K562 (cell line): ENCODE measurements at regions not wholly inside any gene's neighbourhood (a gene's known extent, or its start where the extent isn't known, plus 50 kb on each side); places are given as distances from the start of the nearest gene placed in this dataset.

ENCODE experiments used
- ATAC-seq: fragments of 200-7000 bp; cut with Tn5 transposase; 3 replicates; pipeline ENCODE4 v1.9.1; 2020; ENCODE audit warnings: moderate library complexity
- BruUV-seq: library from RNA; stranded (reverse); fragments of 400-500 nt; replicated peaks from 2 replicates; lab custom pipeline; 2021; lab: Mats Ljungman, UMichigan
- CTCF ChIA-PET: fragments of 300-600 bp; formaldehyde crosslinking; extraction: SDS; loops from one replicate; lab custom pipeline; 2021; ENCODE audit warnings: low intra/inter-chr PET ratio; lab: Yijun Ruan, JAX
- POLR2A ChIA-PET: fragments of 300-600, 350-650 bp; sonication (Branson Sonifier 250); formaldehyde crosslinking; extraction: SDS; loops from one replicate; lab custom pipeline; 2021; ENCODE audit warnings: antibody characterized with exemption, inconsistent platforms; lab: Yijun Ruan, JAX
- DNase-seq, 4 experiments: peaks; one replicate each; pipeline versions ENCODE4 v3.0.0 to v3.0.0-alpha.2; 2011 to 2018; ENCODE audit warnings: low spot score in 3 of 4, mixed read lengths in 3 of 4; ENCODE audit errors: extremely low read depth in 1 of 4
- FAIRE-seq: peaks from 2 replicates; lab custom pipeline; 2011; peaks lifted over from hg19 to GRCh38; lab: Jason Lieb, UNC
- H2AFZ ChIP-seq: 2 replicates; pipeline ENCODE4 v1.6.0; 2011; ENCODE audit warnings: low read depth, low read length, control low read depth, inconsistent platforms
- H3K27ac ChIP-seq: fragments of 200-600 bp; 3 replicates; pipeline ENCODE4 v1.8.0; 2011; ENCODE audit warnings: low read depth, mild to moderate bottlenecking, control low read depth, inconsistent platforms, low read length, moderate library complexity, mixed read lengths; ENCODE audit errors: extremely low read depth
- H3K27me3 ChIP-seq, 2 experiments: fragments of 300-600 bp in 1 of 2; 2 replicates in 1 of 2; 3 replicates in 1 of 2; pipeline versions ENCODE4 v1.6.0 to v1.8.0; 2011; ENCODE audit warnings: inconsistent platforms in 2 of 2, low read length in 2 of 2, mild to moderate bottlenecking in 1 of 2, mixed read lengths in 1 of 2, moderate library complexity in 1 of 2; ENCODE audit not compliant: control insufficient read depth in 2 of 2, insufficient read depth in 2 of 2
- H3K36me3 ChIP-seq: fragments of 300-600 bp; 3 replicates; pipeline ENCODE4 v1.8.0; 2011; ENCODE audit warnings: mild to moderate bottlenecking, low read length, inconsistent platforms; ENCODE audit not compliant: control insufficient read depth, insufficient read depth
- H3K4me1 ChIP-seq, 2 experiments: fragments of 200-600 bp in 1 of 2; replicated peaks in 1 of 2; 2 replicates in 1 of 2; 3 replicates in 1 of 2; pipeline versions ENCODE4 v1.5.1 to v1.8.0; 2011; ENCODE audit warnings: inconsistent platforms in 2 of 2, low read length in 2 of 2, mild to moderate bottlenecking in 1 of 2, mixed read lengths in 1 of 2, moderate library complexity in 1 of 2; ENCODE audit not compliant: control insufficient read depth in 2 of 2, insufficient read depth in 2 of 2
- H3K4me2 ChIP-seq: 2 replicates; pipeline ENCODE4 v1.6.1; 2011; ENCODE audit warnings: low read length, control low read depth, inconsistent platforms, mixed read lengths; ENCODE audit not compliant: insufficient read depth
- H3K4me3 ChIP-seq: fragments of 200-600 bp; sonication (generic), shearing (Covaris generic); 2 replicates; pipeline ENCODE4 v1.5.1; 2016; ENCODE audit warnings: control low read depth, inconsistent platforms
- H3K79me2 ChIP-seq: fragments of 200-600 bp; 3 replicates; pipeline ENCODE4 v1.8.0; 2011; ENCODE audit warnings: low read length, inconsistent platforms; ENCODE audit not compliant: control insufficient read depth, insufficient read depth
- H3K9ac ChIP-seq, 2 experiments: 2 replicates each; pipeline versions ENCODE4 v1.6.0 to v1.6.1; 2011; ENCODE audit warnings: low read depth in 2 of 2, low read length in 2 of 2, control low read depth in 1 of 2, inconsistent platforms in 1 of 2, mild to moderate bottlenecking in 1 of 2, mixed read lengths in 1 of 2; ENCODE audit not compliant: insufficient read depth in 1 of 2
- H3K9me1 ChIP-seq: one replicate; pipeline ENCODE4 v1.6.0; 2011; ENCODE audit warnings: inconsistent platforms, mild to moderate bottlenecking, low read length, moderate library complexity; ENCODE audit not compliant: control insufficient read depth, insufficient read depth
- H3K9me3 ChIP-seq: replicated peaks from 2 replicates; pipeline ENCODE4 v1.5.1; 2011; ENCODE audit warnings: low read depth, low read length, inconsistent platforms; ENCODE audit not compliant: control insufficient read depth, insufficient read depth
- H4K20me1 ChIP-seq: replicated peaks from 2 replicates; pipeline ENCODE4 v1.6.1; 2011; ENCODE audit warnings: low read length, inconsistent platforms, mixed read lengths; ENCODE audit not compliant: control insufficient read depth, insufficient read depth
- CBX5 ChIP-seq: IDR thresholded peaks from 2 replicates; pipeline ENCODE4 v1.6.1; 2014; ENCODE audit warnings: low read depth, borderline replicate concordance
- CHD1 ChIP-seq: fragments of 200-600 bp; sonication (generic); IDR thresholded peaks from one replicate; pipeline ENCODE4 v1.6.1; 2012; ENCODE audit warnings: mild to moderate bottlenecking, moderate library complexity, low read length, inconsistent platforms
- FOXJ2 ChIP-seq: fragments of 200-800 bp; sonication (Bioruptor generic); IDR thresholded peaks from 2 replicates; pipeline ENCODE4 v1.6.1; 2016; ENCODE audit warnings: missing genetic modification characterization, missing compliant biosample characterization
- HDAC3 ChIP-seq: fragments of 450-650 bp; IDR thresholded peaks from 2 replicates; pipeline ENCODE4 v1.6.1; 2018; ENCODE audit warnings: borderline replicate concordance, mild to moderate bottlenecking, moderate library complexity; ENCODE audit not compliant: partially characterized antibody
- HNRNPK ChIP-seq: fragments of 200-400 bp; formaldehyde crosslinking; IDR thresholded peaks from one replicate; pipeline ENCODE4 v1.6.1; 2018; ENCODE audit warnings: mild to moderate bottlenecking, low read depth, low read length; ENCODE audit not compliant: poor library complexity, severe bottlenecking
- IFI16 ChIP-seq: fragments of 250-450 bp; sonication (Bioruptor Pico); IDR thresholded peaks from 2 replicates; pipeline ENCODE4 v2.1.2; 2022; ENCODE audit warnings: mild to moderate bottlenecking, inconsistent platforms
- MCM5 ChIP-seq: fragments of 450-650 bp; IDR thresholded peaks from 2 replicates; pipeline ENCODE4 v1.6.1; 2016; ENCODE audit warnings: low read depth
- NFE2L1 ChIP-seq: fragments of 450-650 bp; IDR thresholded peaks from 2 replicates; pipeline ENCODE4 v1.6.1; 2016; ENCODE audit warnings: missing genetic modification characterization, low read depth, mild to moderate bottlenecking, missing compliant biosample characterization, moderate library complexity, borderline replicate concordance
- POLR2AphosphoS2 ChIP-seq: IDR thresholded peaks from 2 replicates; pipeline ENCODE4 v1.6.1; 2012; ENCODE audit warnings: low read length, improper control_type of control experiment
- PTBP1 ChIP-seq: fragments of 200-400 bp; formaldehyde crosslinking; IDR thresholded peaks from 2 replicates; pipeline ENCODE4 v1.6.1; 2017; ENCODE audit warnings: low read depth, low read length
- RBM22 ChIP-seq: fragments of 200-400 bp; formaldehyde crosslinking; IDR thresholded peaks from 2 replicates; pipeline ENCODE4 v1.6.1; 2018; ENCODE audit warnings: low read length, low read depth; ENCODE audit not compliant: poor library complexity, severe bottlenecking
- TAL1 ChIP-seq: fragments of 450-650 bp; IDR thresholded peaks from 2 replicates; pipeline ENCODE4 v1.6.1; 2016; ENCODE audit warnings: mild to moderate bottlenecking
- ZNF134 ChIP-seq: fragments of 250-450 bp; sonication (Bioruptor Pico); conservative IDR thresholded peaks from 2 replicates; pipeline ENCODE4 v1.4.0; 2020
- ZNF184 ChIP-seq: sonication (generic); formaldehyde crosslinking; IDR thresholded peaks from 2 replicates; pipeline ENCODE4 v1.5.0; 2020; ENCODE audit warnings: missing genetic modification reagents
- ZNF766 ChIP-seq: fragments of 200-800 bp; sonication (Bioruptor generic); conservative IDR thresholded peaks from 2 replicates; pipeline ENCODE4 v1.6.1; 2016; ENCODE audit warnings: missing genetic modification characterization, missing compliant biosample characterization
- WGBS: fragments of 100-300 bp; shearing (Covaris generic); methylation state at CpG from one replicate; pipeline ENCODE4 v1.1.6; 2016; ENCODE audit warnings: low coverage, mixed read lengths; ENCODE audit not compliant: insufficient coverage; ENCODE audit errors: missing lambda C conversion rate; 5-methylcytosine and 5-hydroxymethylcytosine counted together
- in situ Hi-C: fragments of 300-500 bp; cut with MboI; formaldehyde crosslinking; loops from 4 replicates; pipeline ENCODE4 v1.15.0; 2018; ENCODE audit warnings: inconsistent platforms, mixed read lengths
- intact Hi-C: fragments of 100-400 bp; cut with micrococcal nuclease; formaldehyde crosslinking; loops from 2 replicates; pipeline ENCODE4 v1.14.2; 2022
- TF ChIP-seq, protein P1 (sequence below): fragments of 450-650 bp; IDR thresholded peaks from 2 replicates; pipeline ENCODE4 v1.7.0; 2016; ENCODE audit warnings: borderline replicate concordance
- TF ChIP-seq, protein P2 (sequence below): sonication (generic); formaldehyde crosslinking; IDR thresholded peaks from 2 replicates; pipeline ENCODE4 v1.8.0; 2023; ENCODE audit warnings: mild to moderate bottlenecking, missing genetic modification reagents

DNA sequence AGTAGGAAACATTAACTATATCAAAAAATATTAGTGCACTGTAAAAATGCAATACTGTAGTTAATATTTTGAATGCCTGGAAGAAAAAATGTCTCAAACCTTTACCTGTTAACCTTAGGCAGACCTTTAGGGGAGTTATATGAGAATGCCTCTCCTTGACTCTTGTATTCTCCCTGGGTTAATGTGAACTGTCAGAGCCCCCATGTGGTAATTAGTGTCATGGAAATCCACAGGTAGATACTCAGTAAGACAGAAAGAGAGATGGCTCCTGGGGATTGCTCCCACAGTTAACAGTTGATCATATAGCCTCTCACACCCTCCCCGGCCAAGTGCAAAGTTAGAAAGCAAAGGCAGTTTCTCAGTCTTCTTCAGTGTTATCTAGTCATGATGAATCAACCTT lies 742.8 kb downstream of the NR2F1-AS1 start (continued):
- TF ChIP-seq, protein P1, sequence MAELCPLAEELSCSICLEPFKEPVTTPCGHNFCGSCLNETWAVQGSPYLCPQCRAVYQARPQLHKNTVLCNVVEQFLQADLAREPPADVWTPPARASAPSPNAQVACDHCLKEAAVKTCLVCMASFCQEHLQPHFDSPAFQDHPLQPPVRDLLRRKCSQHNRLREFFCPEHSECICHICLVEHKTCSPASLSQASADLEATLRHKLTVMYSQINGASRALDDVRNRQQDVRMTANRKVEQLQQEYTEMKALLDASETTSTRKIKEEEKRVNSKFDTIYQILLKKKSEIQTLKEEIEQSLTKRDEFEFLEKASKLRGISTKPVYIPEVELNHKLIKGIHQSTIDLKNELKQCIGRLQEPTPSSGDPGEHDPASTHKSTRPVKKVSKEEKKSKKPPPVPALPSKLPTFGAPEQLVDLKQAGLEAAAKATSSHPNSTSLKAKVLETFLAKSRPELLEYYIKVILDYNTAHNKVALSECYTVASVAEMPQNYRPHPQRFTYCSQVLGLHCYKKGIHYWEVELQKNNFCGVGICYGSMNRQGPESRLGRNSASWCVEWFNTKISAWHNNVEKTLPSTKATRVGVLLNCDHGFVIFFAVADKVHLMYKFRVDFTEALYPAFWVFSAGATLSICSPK, result no peak
- no peak for TF ChIP-seq ZNF766
- TF ChIP-seq TAL1, result no peak

DNA sequence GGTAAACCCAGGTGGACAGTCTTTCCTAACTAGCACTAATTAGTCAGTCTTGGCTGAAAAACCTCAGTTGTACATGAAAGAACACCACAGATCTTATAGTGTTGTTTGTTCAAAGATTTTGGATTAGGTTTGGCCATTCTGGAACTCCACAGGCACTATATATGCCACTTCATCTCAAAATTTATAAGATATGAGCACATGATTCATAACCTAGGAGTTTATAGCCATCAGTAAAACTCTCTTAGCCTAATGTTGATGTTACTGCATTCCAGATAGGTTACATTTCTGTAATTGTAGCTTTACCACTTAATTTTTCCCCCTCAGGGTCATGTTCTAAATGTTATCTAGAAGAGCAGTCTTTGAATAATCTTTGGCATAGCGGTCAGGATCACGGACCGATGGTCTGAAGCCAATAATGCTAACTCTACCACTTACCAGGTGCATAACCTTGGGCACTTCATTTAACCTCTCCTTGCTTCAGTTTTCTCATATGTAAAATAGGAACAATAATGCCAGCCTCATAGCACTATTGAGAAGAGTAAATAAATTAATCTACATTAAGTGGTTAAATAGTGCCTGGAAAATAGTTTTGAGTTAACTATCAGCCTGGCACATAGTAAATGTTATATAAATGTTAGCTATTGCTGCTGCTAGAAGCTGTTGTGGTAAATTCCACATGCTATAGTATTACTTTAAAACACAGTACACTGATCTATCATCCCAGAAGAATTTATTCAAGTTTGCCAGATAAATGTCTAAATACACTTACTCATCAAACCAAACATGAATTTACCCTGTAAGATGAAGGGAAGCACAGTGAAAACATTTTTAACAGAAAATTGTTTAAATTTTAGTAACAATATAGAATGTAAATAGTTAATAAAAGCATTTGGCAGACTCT lies 743.9 kb downstream of the NR2F1-AS1 start:
- ChIA-PET CTCF (no interaction called here), POLR2A (no interaction called here)
- FAIRE-seq (no peak), DNase-seq (no peak), ATAC-seq (no peak)
- no peak overlapping the region for H2AFZ ChIP-seq
- H3K9me3 ChIP-seq, result no peaks in the 10 kb centered on the region
- no peaks in the 10 kb centered on the region for H3K79me2 ChIP-seq
- H3K9me1 ChIP-seq, result no peaks in the 10 kb centered on the region
- intact Hi-C loops (no loop called here), in situ Hi-C loops (no loop called here)
- 0% methylated on average over 3 of the region's 3 CpGs for WGBS
- no peak overlapping the region for H3K27ac ChIP-seq
- H3K4me2 ChIP-seq, result no peak overlapping the region
- no peaks in the 10 kb centered on the region for H3K36me3 ChIP-seq
- no peak overlapping the region for H3K9ac ChIP-seq
- H3K27me3 ChIP-seq, result no peaks in the 10 kb centered on the region
- no peaks in the 10 kb centered on the region for H3K4me1 ChIP-seq
- BruUV-seq, result no TSS peak
- no peak overlapping the region for H3K4me3 ChIP-seq
- no peaks in the 10 kb centered on the region for H4K20me1 ChIP-seq
- TF ChIP-seq, protein P2, sequence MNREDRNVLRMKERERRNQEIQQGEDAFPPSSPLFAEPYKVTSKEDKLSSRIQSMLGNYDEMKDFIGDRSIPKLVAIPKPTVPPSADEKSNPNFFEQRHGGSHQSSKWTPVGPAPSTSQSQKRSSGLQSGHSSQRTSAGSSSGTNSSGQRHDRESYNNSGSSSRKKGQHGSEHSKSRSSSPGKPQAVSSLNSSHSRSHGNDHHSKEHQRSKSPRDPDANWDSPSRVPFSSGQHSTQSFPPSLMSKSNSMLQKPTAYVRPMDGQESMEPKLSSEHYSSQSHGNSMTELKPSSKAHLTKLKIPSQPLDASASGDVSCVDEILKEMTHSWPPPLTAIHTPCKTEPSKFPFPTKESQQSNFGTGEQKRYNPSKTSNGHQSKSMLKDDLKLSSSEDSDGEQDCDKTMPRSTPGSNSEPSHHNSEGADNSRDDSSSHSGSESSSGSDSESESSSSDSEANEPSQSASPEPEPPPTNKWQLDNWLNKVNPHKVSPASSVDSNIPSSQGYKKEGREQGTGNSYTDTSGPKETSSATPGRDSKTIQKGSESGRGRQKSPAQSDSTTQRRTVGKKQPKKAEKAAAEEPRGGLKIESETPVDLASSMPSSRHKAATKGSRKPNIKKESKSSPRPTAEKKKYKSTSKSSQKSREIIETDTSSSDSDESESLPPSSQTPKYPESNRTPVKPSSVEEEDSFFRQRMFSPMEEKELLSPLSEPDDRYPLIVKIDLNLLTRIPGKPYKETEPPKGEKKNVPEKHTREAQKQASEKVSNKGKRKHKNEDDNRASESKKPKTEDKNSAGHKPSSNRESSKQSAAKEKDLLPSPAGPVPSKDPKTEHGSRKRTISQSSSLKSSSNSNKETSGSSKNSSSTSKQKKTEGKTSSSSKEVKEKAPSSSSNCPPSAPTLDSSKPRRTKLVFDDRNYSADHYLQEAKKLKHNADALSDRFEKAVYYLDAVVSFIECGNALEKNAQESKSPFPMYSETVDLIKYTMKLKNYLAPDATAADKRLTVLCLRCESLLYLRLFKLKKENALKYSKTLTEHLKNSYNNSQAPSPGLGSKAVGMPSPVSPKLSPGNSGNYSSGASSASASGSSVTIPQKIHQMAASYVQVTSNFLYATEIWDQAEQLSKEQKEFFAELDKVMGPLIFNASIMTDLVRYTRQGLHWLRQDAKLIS, result no peak
- TF ChIP-seq PTBP1 (no peak), MCM5 (no peak), CBX5 (no peak), NFE2L1 (tag) (no peak), IFI16 (CRISPR knock-in tag) (no peak), HNRNPK (no peak), RBM22 (no peak), POLR2AphosphoS2 (no peak), HDAC3 (no peak), ZNF134 (CRISPR knock-in tag) (no peak), FOXJ2 (no peak), ZNF184 (no peak), CHD1 (no peak)
